Liver (tissue), 7 donors: ENCODE measurements at regions not wholly inside any gene's neighbourhood (a gene's known extent, or its start where the extent isn't known, plus 50 kb on each side); places are given as distances from the start of the nearest gene placed in this dataset.

Experiments used
- DNase-seq: peaks from one replicate; pipeline ENCODE4 v3.0.0-alpha.2; 2017; ENCODE audit warnings: low spot score
- H3K27ac ChIP-seq, 2 donors: one replicate each; pipeline ENCODE4 v1.7.0; 2013; ENCODE audit warnings: inconsistent platforms in 2 of 2, low read length in 2 of 2, control low read depth in 1 of 2, low read depth in 1 of 2, mild to moderate bottlenecking in 1 of 2
- H3K27me3 ChIP-seq, 4 donors: one replicate each; pipeline versions ENCODE4 v1.6.1 to v1.7.0; 2013; ENCODE audit warnings: low read length in 3 of 4, inconsistent platforms in 1 of 4, mild to moderate bottlenecking in 1 of 4, moderate library complexity in 1 of 4; ENCODE audit not compliant: control insufficient read depth in 4 of 4, insufficient read depth in 4 of 4
- H3K36me3 ChIP-seq, 4 donors: one replicate each; pipeline versions ENCODE4 v1.6.1 to v1.7.0; 2013; ENCODE audit warnings: low read length in 3 of 4, mild to moderate bottlenecking in 3 of 4, low read depth in 1 of 4, moderate library complexity in 1 of 4; ENCODE audit not compliant: control insufficient read depth in 4 of 4, insufficient read depth in 3 of 4
- H3K4me1 ChIP-seq, 4 donors: one replicate each; pipeline versions ENCODE4 v1.6.1 to v1.7.0; 2013; ENCODE audit warnings: low read length in 3 of 4, mild to moderate bottlenecking in 3 of 4, moderate library complexity in 1 of 4; ENCODE audit not compliant: control insufficient read depth in 4 of 4, insufficient read depth in 4 of 4
- H3K4me3 ChIP-seq, 3 donors: one replicate each; pipeline versions ENCODE4 v1.6.1 to v1.7.0; 2013; ENCODE audit warnings: low read length in 3 of 3, control low read depth in 1 of 3, low read depth in 1 of 3, mild to moderate bottlenecking in 1 of 3
- H3K9ac ChIP-seq, 2 donors: one replicate each; pipeline ENCODE4 v1.7.0; 2013; ENCODE audit warnings: low read length in 2 of 2, mild to moderate bottlenecking in 2 of 2, moderate library complexity in 2 of 2, control low read depth in 1 of 2, low read depth in 1 of 2
- H3K9me3 ChIP-seq, 4 donors: one replicate each; pipeline versions ENCODE4 v1.6.1 to v1.7.0; 2013; ENCODE audit warnings: low read length in 3 of 4; ENCODE audit not compliant: control insufficient read depth in 4 of 4
- EGR1 ChIP-seq, 2 donors: IDR thresholded peaks; 2 replicates each; pipeline ENCODE4 v1.6.1; 2016 to 2018; ENCODE audit warnings: antibody characterized with exemption in 2 of 2, low read depth in 2 of 2
- FOXA1 ChIP-seq: IDR thresholded peaks from 2 replicates; pipeline ENCODE4 v1.6.1; 2016; ENCODE audit warnings: antibody characterized with exemption
- FOXA2 ChIP-seq: IDR thresholded peaks from 2 replicates; pipeline ENCODE4 v1.6.1; 2016; ENCODE audit warnings: antibody characterized with exemption
- GABPA ChIP-seq, 2 donors: IDR thresholded peaks in 1 of 2; conservative IDR thresholded peaks in 1 of 2; 2 replicates each; pipeline ENCODE4 v1.6.1; 2016; ENCODE audit warnings: antibody characterized with exemption in 2 of 2, mild to moderate bottlenecking in 1 of 2, moderate library complexity in 1 of 2
- HNF4G ChIP-seq: IDR thresholded peaks from 2 replicates; pipeline ENCODE4 v1.6.1; 2016; ENCODE audit warnings: antibody characterized with exemption
- NR2F2 ChIP-seq: IDR thresholded peaks from 2 replicates; pipeline ENCODE4 v1.6.1; 2016; ENCODE audit warnings: antibody characterized with exemption
- RAD21 ChIP-seq, 2 donors: IDR thresholded peaks; 2 replicates each; pipeline ENCODE4 v1.6.1; 2016; ENCODE audit warnings: antibody characterized with exemption in 2 of 2, mild to moderate bottlenecking in 2 of 2
- SP1 ChIP-seq: IDR thresholded peaks from 2 replicates; pipeline ENCODE4 v1.6.1; 2018; ENCODE audit warnings: antibody characterized with exemption, mild to moderate bottlenecking
- TAF1 ChIP-seq: conservative IDR thresholded peaks from 2 replicates; pipeline ENCODE4 v1.6.1; 2016; ENCODE audit warnings: antibody characterized with exemption, mild to moderate bottlenecking
- YY1 ChIP-seq: IDR thresholded peaks from 2 replicates; pipeline ENCODE4 v1.6.1; 2016; ENCODE audit warnings: antibody characterized with exemption, mild to moderate bottlenecking
- WGBS: extraction: QIAGEN DNeasy Blood & Tissue Kit; methylation state at CpG from one replicate; pipeline ENCODE4 v1.1.7; 2013; 5-methylcytosine and 5-hydroxymethylcytosine counted together
- TF ChIP-seq, protein P1 (sequence below): IDR thresholded peaks from 2 replicates; pipeline ENCODE4 v1.6.1; 2016; ENCODE audit warnings: antibody characterized with exemption, mild to moderate bottlenecking
- TF ChIP-seq, protein P2 (sequence below): IDR thresholded peaks from 2 replicates; pipeline ENCODE4 v1.6.1; 2016; ENCODE audit warnings: antibody characterized with exemption
- TF ChIP-seq, protein P3 (sequence below): IDR thresholded peaks from 2 replicates; pipeline ENCODE4 v1.6.1; 2016; ENCODE audit warnings: antibody characterized with exemption
- donor health status: healthy.
- donor health status: healthy.
- donor health status: healthy.
- donor health status: healthy.

DNA sequence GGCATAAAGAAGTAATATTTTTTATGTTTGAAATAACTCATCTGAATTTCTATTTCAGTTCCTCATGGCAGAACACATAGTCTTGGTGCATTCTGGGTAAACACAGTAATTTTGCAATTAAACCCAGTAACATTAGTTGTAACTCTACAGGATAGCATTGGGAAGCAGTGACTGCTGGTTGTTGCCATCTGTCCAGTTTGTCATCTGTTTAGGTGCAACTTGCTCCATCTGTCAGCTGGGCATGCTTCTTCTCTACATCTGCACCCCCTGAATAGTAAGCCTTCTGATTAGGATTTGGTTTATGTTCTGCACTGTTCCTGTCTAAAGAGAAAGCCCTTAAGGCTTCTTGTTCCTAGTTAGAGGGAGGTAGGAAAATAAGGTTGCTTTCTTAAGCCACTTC, 63.5 kb upstream of the CSNK1A1L start:
- Histone ChIP-seq H3K27ac (no peak overlapping the region), H3K9me3 (no peaks in the 10 kb centered on the region), H3K4me3 (no peak overlapping the region), H3K4me1 (no peaks in the 10 kb centered on the region), H3K9ac (no peak overlapping the region), H3K27me3 (peaks cover 0 to 5% (median 0%) of the 10 kb centered on the region in 4 donors), H3K36me3 (no peaks in the 10 kb centered on the region)
- TF ChIP-seq, protein P1, sequence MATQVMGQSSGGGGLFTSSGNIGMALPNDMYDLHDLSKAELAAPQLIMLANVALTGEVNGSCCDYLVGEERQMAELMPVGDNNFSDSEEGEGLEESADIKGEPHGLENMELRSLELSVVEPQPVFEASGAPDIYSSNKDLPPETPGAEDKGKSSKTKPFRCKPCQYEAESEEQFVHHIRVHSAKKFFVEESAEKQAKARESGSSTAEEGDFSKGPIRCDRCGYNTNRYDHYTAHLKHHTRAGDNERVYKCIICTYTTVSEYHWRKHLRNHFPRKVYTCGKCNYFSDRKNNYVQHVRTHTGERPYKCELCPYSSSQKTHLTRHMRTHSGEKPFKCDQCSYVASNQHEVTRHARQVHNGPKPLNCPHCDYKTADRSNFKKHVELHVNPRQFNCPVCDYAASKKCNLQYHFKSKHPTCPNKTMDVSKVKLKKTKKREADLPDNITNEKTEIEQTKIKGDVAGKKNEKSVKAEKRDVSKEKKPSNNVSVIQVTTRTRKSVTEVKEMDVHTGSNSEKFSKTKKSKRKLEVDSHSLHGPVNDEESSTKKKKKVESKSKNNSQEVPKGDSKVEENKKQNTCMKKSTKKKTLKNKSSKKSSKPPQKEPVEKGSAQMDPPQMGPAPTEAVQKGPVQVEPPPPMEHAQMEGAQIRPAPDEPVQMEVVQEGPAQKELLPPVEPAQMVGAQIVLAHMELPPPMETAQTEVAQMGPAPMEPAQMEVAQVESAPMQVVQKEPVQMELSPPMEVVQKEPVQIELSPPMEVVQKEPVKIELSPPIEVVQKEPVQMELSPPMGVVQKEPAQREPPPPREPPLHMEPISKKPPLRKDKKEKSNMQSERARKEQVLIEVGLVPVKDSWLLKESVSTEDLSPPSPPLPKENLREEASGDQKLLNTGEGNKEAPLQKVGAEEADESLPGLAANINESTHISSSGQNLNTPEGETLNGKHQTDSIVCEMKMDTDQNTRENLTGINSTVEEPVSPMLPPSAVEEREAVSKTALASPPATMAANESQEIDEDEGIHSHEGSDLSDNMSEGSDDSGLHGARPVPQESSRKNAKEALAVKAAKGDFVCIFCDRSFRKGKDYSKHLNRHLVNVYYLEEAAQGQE = no peak
- no peak for TF ChIP-seq EGR1 (IDR thresholded peaks at IDR 0.05; ENCODE audit: low read depth in 2 of 2)
- TF ChIP-seq, protein P2, sequence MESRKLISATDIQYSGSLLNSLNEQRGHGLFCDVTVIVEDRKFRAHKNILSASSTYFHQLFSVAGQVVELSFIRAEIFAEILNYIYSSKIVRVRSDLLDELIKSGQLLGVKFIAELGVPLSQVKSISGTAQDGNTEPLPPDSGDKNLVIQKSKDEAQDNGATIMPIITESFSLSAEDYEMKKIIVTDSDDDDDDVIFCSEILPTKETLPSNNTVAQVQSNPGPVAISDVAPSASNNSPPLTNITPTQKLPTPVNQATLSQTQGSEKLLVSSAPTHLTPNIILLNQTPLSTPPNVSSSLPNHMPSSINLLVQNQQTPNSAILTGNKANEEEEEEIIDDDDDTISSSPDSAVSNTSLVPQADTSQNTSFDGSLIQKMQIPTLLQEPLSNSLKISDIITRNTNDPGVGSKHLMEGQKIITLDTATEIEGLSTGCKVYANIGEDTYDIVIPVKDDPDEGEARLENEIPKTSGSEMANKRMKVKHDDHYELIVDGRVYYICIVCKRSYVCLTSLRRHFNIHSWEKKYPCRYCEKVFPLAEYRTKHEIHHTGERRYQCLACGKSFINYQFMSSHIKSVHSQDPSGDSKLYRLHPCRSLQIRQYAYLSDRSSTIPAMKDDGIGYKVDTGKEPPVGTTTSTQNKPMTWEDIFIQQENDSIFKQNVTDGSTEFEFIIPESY = no peak
- TF ChIP-seq RAD21 (IDR thresholded peaks at IDR 0.05) = no peak
- no peak for TF ChIP-seq SP1
- DNase-seq = no peak

DNA sequence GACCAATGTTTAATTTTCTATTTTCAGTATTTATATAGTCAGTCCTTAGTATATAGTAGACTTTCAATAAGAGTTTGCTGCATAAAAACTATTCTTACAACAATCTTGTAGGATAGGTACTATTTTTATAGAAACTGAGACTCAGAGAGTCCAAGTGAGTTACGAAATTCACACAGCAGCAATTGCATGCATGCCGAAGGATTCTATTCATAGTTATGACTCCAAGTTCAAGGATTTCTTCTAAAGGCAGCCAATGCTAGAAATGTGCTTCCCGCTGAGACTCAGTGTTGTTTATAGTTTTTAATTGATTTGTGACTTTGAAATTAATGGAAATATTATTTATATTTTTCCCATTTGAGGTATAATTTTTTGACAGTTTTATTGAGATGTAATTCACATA, 62.7 kb upstream of the CSNK1A1L start:
- Histone ChIP-seq H3K4me1 (no peaks in the 10 kb centered on the region), H3K9ac (no peak overlapping the region), H3K36me3 (no peaks in the 10 kb centered on the region), H3K9me3 (no peaks in the 10 kb centered on the region), H3K27me3 (peaks cover 0 to 5% (median 0%) of the 10 kb centered on the region in 4 donors), H3K4me3 (no peak overlapping the region), H3K27ac (no peak overlapping the region)
- 84% methylated on average over 3 of the region's 3 CpGs for WGBS
- no peak for TF ChIP-seq FOXA1
- TF ChIP-seq SP1 = no peak
- TF ChIP-seq HNF4G = no peak
- no peak for TF ChIP-seq RAD21 (IDR thresholded peaks at IDR 0.05)
- no peak for TF ChIP-seq GABPA (IDR thresholded peaks at IDR 0.05 in 1 of 2, conservative IDR thresholded peaks at IDR 0.05 in 1 of 2)
- no peak for TF ChIP-seq FOXA2
- TF ChIP-seq TAF1 = no peak
- no peak for TF ChIP-seq NR2F2
- TF ChIP-seq, protein P3, sequence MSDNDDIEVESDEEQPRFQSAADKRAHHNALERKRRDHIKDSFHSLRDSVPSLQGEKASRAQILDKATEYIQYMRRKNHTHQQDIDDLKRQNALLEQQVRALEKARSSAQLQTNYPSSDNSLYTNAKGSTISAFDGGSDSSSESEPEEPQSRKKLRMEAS = no peak
- TF ChIP-seq EGR1 (IDR thresholded peaks at IDR 0.05; ENCODE audit: low read depth in 2 of 2) = no peak
- DNase-seq = no peak

DNA sequence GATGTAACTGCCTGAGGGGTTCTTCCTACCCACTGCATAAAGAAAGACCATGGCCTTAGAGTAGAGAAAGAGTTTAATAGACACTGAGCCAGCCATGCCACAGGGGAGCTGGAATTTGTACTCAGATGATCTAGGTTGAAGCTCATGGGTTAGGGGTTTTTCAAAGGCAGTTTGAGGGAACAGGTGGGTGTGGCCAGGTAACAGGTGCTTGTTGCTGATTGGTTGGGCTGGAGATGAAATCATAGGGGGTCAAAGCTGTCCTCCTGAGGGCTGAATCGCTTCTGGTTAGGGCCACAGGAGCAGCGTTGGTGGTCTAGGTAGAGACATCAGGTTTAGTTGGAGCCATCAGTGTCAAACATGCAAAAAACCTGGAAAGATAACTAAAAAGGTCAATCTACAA, 59.2 kb upstream of the CSNK1A1L start:
- H3K36me3 ChIP-seq = no peaks in the 10 kb centered on the region
- TF ChIP-seq, protein P1 = no peak
- no peak for TF ChIP-seq YY1
- TF ChIP-seq HNF4G = no peak
- TF ChIP-seq GABPA (IDR thresholded peaks at IDR 0.05 in 1 of 2, conservative IDR thresholded peaks at IDR 0.05 in 1 of 2) = no peak
- no peak for TF ChIP-seq RAD21 (IDR thresholded peaks at IDR 0.05)
- no peak for TF ChIP-seq FOXA1
- TF ChIP-seq, protein P2 = no peak
- peaks cover 0 to 5% (median 0%) of the 10 kb centered on the region in 4 donors for H3K27me3 ChIP-seq
- no peak for DNase-seq
- H3K4me3 ChIP-seq = no peak overlapping the region
- no peaks in the 10 kb centered on the region for H3K4me1 ChIP-seq
- no peak overlapping the region for H3K27ac ChIP-seq
- peaks cover 0 to 12% (median 0%) of the 10 kb centered on the region in 4 donors for H3K9me3 ChIP-seq
- WGBS = 74% methylated on average over 2 of the region's 2 CpGs
- H3K9ac ChIP-seq = no peak overlapping the region
